CD4-positive, alpha-beta T cell treated with Interleukin-15 for 1 hour (primary cell): ENCODE measurements at regions not wholly inside any gene's neighbourhood (a gene's known extent, or its start where the extent isn't known, plus 50 kb on each side); places are given as distances from the start of the nearest gene placed in this dataset.
A peak's percentile ranks its signal among the peaks of the same experiment; 100 is the strongest.
"Not testable (repeated sequence)": the region's sequence is repeated elsewhere in the genome, so short reads cannot be mapped to it uniquely, and the experiment has no call there.

Experiments used
- DNase-seq: peaks from one replicate; pipeline ENCODE4 v3.0.0-alpha.2; 2020

DNA sequence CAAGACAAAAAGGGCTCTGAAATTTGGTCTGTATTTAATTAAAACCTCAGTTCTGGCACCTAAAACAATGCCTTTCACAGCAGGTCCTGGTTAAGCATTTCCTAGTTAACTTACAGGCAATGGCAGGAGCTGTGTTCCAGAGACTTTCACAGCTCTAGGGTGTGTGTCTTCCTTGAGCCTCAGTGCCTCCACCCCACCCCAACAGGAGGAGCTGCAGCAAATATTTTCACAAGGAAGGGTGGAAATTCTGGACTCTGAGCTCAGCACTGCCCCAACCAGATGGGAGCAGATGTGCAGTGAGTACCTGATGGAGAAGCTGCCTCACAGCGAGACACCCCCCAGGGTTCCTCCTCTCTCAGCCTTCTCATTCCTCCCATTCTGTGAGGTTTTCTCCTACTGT lies 106.3 kb upstream of the SPATA12 start:
- DNase-seq: no peak

DNA sequence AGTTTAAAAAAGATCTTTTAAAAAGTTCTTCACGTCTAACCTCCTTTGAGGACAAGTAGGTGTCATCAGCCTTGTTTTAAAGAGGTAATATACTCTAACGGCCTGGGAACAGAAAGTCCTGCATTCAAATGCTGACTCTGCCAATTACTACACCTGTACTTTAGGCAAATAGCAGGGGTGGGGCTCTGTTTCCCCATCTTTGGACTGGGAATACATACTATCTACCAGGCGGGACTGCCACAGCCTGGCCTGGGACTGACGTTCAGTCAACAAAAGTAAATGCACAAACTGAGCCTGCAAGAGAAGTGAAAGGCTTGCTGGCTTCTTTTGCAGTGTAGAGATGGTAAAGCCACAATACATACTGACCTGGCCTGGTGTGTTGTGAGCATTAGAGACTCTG lies 107.6 kb upstream of the SPATA12 start:
- DNase-seq: no peak

- DNase-seq: no peak
Observed at GRCh38 chr3:56952061-56952460, 108.4 kb upstream of the SPATA12 start.

GRCh38 chr3:56951366-56951765 lies 109.1 kb upstream of the SPATA12 start:
- no peak for DNase-seq

DNA sequence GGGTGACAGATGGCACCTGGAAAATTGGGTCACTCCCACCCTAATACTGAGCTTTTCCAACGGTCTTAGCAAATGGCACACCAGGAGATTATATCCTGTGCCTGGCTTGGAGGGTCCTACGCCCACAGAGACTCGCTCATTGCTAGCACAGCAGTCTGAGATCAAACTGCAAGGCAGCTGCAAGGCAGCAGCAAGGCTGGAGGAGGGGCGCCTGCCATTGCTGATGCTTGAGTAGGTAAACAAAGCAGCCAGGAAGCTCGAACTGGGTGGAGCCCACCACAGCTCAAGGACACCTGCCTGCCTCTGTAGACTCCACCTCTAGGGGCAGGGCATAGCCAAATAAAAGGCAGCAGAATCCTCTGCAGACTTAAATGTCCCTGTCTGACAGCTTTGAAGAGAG lies 115.1 kb upstream of the SPATA12 start:
- DNase-seq: not testable (repeated sequence)

DNA sequence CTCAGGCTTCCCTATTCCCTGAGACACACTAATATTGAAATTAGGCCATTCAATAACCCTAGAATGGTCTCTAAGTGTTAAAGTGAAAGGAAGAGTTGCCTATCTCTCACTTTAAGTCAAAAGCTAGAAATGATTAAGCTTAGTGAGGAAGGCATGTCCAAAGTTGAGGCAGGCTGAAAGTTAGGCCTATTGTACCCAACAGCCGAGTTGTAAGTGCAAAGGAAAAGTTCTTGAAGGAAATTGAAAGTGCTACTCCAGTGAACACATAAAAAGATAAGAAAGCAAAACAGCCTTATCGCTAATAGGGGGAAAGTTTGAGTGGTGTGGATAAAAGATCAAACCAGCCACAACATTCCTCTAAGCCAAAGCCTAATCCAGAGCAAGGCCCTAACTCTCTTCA lies 117.9 kb upstream of the SPATA12 start:
- DNase-seq: no peak

DNA sequence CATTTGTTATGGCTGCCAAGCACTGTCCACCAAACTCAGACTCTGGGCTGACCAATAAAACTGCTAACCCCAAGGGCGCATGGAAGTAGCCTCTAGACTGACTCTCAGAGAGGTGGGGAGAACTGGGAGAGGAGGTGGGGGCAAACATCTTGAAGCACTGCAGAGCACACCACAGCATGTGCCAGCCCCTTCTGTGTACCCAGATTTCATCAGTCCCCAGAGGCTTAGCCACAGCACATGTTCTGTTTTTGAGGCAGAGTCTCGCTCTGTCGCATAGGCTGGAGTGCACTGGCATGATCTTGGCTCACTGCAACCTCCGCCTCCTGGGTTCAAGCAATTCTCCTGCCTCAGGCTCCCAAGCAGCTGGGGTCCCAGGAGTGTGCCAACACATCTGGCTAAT lies 119.5 kb upstream of the SPATA12 start:
- DNase-seq: no peak

GRCh38 chr3:56940321-56940720 lies 120.1 kb upstream of the SPATA12 start:
- DNase-seq: no peak

- DNase-seq: no peak
Observed at GRCh38 chr3:56939834-56940233, 120.6 kb upstream of the SPATA12 start.

GRCh38 chr3:56938530-56938929 lies 121.9 kb upstream of the SPATA12 start:
- DNase-seq: no peak

DNA sequence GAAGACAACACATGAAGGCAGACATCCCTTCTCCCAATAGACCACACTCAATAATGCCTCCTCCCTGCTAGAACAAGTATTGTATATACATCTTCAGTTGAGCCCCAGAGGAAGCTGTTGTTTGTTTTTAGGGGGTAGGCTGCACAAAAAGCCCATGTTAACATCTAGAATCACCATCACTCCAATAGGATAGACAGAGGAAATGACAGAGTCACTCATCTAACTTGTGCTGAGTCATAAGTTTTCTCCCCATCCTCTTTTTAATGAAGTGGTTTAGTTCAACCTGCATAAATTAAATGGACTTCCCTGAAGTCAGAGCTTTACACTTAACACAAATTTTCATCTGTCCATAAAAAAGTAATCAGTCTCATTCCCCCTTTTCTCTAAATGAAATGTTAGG lies 122.9 kb upstream of the SPATA12 start:
- DNase-seq: no peak

DNA sequence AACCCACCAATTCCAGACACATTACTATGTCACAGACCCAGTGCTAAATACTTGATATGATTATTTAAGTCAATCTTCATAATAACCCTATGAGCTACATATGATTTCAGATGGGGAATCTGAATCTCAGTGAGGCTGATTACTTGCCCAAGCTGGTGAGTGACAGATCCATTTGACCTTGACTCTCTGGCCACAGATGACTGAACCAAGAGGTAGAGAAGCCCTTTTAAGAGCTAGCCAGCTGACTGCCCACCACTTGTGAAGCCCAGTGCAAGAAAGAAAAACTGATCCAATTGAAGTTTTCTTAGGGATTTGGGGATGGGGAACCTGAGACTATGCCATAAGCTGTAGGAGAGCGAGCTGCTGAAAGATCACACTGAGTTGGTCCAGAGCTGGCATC lies 124.7 kb upstream of the SPATA12 start:
- DNase-seq: no peak

- DNase-seq: not testable (repeated sequence)
Observed at GRCh38 chr3:56934481-56934880, 126.0 kb upstream of the SPATA12 start.

DNA sequence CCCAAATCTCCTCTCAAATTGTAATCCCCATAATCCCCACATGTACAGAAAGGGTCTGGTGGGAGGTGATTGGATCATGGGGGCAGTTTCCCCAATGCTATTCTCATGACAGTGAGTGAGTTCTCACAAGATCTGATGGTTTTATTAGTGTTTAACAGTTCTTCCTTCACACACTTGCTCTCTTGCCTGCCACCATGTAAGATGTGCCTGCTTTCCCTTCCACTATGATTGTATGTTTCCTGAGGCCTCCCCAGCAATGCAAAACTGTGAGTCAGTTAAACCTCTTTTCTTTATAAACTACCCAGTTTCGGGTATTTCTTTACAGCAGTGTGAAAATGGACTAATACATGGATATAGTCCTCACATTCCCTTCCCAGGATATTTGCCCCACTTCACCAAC lies 126.7 kb upstream of the SPATA12 start:
- no peak for DNase-seq

GRCh38 chr3:56932866-56933265 lies 127.6 kb upstream of the SPATA12 start:
- DNase-seq: no peak

- DNase-seq: no peak
Observed at GRCh38 chr3:56931836-56932235, 128.6 kb upstream of the SPATA12 start.

- no peak for DNase-seq
Observed at GRCh38 chr3:56930706-56931105, 129.0 kb upstream of the ARHGEF3 start.

DNA sequence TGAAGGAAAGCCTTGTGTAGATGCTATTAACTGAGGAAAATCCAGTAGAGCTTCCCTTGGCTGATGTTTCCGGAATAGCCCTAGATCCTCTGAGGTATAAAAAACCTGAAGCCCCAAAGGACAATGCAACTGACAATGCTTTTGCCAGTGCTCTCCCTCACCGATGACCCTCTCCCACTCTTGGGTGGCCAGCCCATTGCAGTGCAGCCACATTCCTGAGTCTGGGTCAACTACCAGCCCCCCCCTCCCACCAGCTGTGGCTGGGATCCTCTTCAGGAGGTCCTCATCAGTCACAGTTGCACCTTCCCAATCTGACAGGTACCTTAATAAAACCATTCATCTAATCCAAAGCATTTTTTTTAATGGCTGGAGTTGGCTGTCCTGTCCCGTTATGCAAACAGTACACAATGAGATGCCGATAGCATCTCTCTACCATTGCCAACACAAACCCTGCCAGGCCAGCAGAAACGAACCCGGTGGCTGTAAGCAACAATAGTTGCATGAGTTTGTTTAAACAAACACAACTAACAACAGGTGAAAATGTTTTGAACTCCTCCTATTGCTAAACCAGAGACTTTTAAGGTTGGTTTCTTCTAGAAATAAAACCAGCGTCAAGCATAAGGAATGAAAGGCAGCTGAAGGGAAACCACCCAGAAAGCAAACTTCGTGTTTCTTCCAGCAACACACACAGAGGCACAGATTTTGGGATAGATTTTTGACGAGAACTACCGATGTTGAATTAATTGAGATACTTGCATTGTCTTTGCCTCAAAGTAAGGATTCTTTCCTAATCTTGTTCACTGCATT lies 128.3 kb upstream of the ARHGEF3 start:
- DNase-seq: no peak

- peak; percentile 36 for DNase-seq
Observed at GRCh38 chr3:56928379-56929068, 126.8 kb upstream of the ARHGEF3 start.

- no peak for DNase-seq
Observed at GRCh38 chr3:56927855-56928254, 126.1 kb upstream of the ARHGEF3 start.

DNA sequence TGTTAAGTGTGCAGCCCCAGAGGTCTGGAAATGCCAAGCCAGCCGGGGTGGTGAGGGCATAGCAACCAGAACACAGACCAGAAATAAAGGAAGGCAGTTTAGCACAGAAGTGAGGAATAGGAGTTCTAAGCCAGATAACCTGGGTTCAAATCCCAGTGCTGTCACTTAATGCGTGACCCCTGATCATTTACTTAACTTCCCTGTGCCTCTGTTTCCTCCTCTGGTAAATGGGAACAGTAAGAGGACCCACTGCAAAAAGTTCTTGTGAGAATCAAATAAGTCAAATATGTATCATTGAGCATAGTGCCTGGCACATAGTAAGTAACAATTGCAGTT lies 125.2 kb upstream of the ARHGEF3 start:
- DNase-seq: no peak

DNA sequence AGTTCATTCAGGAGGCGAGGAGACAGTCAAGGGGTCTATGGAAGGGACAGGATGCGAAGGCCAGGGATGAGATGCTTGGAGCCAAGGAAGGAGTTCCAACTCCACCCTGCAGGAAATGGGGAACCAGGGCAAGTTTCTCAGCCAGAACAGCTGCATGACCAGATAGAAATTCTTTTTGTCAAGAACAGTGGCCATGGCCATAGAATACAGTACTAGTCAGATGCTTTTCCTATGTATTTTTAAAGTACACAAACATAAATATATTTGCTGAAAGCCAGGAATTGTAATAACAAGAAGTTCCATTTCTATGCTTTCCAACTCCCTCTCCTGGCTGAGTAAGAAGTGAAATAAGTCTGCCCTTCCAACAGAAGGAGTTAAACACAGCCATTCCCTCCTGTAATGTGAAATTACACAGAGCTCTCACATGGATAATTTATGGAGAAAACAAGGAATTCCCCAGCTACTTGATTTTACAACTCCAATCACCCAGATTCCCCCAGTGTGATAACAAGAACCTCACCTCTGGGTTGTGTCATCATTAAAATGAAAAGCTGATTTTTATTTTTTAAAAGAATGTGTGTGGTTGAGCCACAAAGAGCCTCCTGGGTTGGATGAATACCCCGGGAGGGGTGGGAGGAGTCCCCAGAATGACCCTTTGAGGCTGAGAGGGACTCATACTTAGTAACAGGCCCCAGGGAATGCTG lies 124.6 kb upstream of the ARHGEF3 start:
- DNase-seq: no peak

- not testable (repeated sequence) for DNase-seq
Observed at GRCh38 chr3:56924700-56925099, 123.0 kb upstream of the ARHGEF3 start.
